Stimulated activated CD4-positive, alpha-beta T cell treated with anti-CD3 and anti-CD28 coated beads, Interleukin-1b, Interleukin-23, amount 100 ng/mL, for 1 hour (primary cell): ENCODE measurements at regions not wholly inside any gene's neighbourhood (a gene's known extent, or its start where the extent isn't known, plus 50 kb on each side); places are given as distances from the start of the nearest gene placed in this dataset.
"Not testable (repeated sequence)": the region's sequence is repeated elsewhere in the genome, so short reads cannot be mapped to it uniquely, and the experiment has no call there.

Experiments
- DNase-seq, 2 donors: peaks; one replicate each; pipeline ENCODE4 v3.0.0-alpha.2; 2020; ENCODE audit warnings: low read depth in 2 of 2

DNA sequence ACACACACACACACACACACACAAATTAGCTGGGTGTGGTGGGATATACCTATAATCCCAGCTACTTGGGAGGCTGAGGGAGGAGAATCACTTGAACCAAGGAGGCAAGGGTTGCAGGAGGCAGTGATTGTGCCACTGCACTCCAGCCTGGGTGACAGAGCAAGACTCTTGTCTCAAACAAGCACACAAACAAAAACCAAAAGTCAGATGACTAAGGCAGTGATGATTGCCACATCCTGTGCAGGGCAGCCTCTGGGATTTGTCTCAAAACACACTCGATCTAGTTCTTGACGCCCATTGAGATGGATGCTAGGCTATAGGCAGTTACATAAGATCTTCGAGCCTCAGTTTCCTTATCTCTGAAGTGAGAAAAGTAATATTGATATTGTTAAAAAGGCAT lies 183.1 kb upstream of the NOTCH2NLA start:
- not testable (repeated sequence) for DNase-seq

DNA sequence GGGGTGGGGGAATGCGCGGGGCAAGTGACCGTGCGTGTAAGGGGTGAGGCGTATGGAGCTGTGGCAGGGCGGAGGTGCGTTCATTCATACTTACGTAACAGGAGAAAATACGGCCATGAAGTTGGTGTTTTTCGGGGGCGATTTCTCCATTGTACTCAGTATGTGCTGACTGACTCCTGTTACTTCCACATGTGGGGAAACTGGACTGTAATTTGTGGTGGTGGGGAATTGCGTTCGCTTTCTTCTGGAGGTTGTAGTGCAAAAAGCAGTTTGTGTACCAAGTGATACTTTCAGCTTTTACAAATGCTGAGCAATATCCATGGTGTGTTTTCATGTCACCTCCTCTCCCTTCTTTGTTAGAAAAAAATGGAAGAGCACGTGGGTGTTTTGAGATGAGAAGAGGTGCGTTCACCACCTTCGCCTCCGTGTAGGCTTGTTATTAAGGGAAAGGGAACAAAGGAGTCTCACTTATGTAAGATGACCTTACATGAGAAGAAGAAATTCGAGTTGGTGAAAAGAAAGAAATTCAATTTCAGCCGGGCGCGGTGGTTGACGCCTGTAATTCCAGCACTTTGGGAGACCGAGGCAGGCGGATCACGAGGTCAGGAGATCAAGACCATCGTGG lies 181.1 kb upstream of the NOTCH2NLA start:
- not testable (repeated sequence) for DNase-seq

GRCh38 chr1:146409116-146409801 lies 180.4 kb upstream of the NOTCH2NLA start:
- DNase-seq, result not testable (repeated sequence)

- DNase-seq, result not testable (repeated sequence)
These were observed 172.5 kb upstream of the NOTCH2NLA start for GRCh38 chr1:146401281-146401825.

GRCh38 chr1:146400173-146401121 lies 171.6 kb upstream of the NOTCH2NLA start:
- not testable (repeated sequence) for DNase-seq

- not testable (repeated sequence) for DNase-seq
These were observed 170.4 kb upstream of the NOTCH2NLA start for GRCh38 chr1:146399225-146399624.

DNA sequence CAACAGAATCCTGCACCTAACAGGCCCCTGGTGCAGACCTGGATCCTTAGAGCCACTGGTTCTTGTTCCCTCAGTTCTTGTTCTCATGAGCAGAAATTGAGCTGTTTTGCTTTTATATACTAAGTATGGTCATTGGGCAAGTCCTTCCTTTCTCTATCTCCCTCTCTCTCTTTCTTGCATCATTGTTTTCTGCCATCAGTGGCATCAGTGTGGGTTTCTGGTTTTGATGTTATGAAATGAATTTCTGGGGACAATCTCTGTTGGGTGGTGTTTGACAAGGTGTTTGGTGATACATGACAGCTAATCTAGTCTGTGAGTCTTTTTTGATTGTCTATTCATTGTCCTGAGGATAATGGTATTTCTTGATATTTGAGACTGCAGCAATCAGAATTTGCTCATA lies 168.0 kb upstream of the NOTCH2NLA start:
- DNase-seq, result not testable (repeated sequence)

- not testable (repeated sequence) for DNase-seq
These were observed 167.4 kb upstream of the NOTCH2NLA start for GRCh38 chr1:146396242-146396641.

GRCh38 chr1:146393796-146394195 lies 165.0 kb upstream of the NOTCH2NLA start:
- DNase-seq, result not testable (repeated sequence)

GRCh38 chr1:146393154-146393553 lies 164.3 kb upstream of the NOTCH2NLA start:
- DNase-seq, result not testable (repeated sequence)

GRCh38 chr1:146389178-146389577 lies 160.4 kb upstream of the NOTCH2NLA start:
- not testable (repeated sequence) for DNase-seq

- not testable (repeated sequence) for DNase-seq
These were observed 159.1 kb upstream of the NOTCH2NLA start for GRCh38 chr1:146387750-146388469.

GRCh38 chr1:146386851-146387749 lies 158.3 kb upstream of the NOTCH2NLA start:
- DNase-seq, result peak in 1 of 2 donors; percentile 43

DNA sequence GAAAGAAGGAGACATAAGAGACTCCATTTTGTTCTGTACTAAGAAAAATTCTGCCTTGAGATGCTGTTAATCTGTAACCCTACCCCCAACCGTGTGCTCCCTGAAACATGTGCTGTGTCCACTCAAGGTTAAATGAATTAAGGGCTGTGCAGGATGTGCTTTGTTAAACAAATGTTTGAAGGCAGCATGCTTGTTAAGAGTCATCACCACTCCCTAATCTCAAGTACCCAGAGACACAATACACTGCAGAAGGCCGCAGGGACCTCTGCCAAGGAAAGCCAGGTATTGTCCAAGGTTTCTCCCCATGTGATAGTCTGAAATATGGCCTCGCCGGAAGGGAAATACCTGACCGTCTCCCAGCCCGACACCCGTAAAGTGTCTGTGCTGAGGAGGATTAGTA lies 152.4 kb upstream of the NOTCH2NLA start:
- DNase-seq, result not testable (repeated sequence)

DNA sequence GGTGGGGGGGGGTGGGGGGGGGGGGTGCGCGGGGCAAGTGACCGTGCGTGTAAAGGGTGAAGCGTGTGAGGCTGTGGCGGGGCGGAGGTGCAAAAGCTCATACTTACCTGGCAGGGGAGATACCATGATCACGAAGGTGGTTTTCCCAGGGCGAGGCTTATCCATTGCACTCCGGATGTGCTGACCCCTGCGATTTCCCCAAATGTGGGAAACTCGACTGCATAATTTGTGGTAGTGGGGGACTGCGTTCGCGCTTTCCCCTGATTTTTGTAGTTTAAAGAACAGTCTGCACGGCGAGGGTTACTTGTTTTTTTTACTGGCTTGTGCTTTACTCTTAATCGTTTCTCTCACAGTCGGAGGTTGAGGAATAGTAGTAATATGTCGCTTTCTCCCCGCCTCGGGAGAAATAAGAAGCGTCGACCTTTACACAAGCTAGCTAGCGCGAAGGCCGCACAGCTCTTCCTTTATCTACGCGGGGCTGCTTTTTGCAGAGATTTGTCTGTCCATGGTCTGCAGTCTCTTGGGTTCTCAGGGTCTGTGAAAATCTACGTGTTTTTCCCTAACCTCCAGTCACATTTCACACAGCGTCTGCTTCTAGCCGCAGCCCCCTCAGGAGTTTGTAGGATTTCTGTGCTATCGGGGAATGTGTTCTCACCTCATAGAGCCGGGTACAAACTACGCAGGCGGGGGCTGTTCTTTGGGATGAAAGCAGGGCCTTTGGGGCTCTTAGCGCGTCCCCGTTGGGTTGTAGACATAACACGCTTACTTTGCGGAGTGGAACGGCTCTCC lies 148.1 kb upstream of the NOTCH2NLA start:
- peak; percentile 48 to 61 for DNase-seq

DNA sequence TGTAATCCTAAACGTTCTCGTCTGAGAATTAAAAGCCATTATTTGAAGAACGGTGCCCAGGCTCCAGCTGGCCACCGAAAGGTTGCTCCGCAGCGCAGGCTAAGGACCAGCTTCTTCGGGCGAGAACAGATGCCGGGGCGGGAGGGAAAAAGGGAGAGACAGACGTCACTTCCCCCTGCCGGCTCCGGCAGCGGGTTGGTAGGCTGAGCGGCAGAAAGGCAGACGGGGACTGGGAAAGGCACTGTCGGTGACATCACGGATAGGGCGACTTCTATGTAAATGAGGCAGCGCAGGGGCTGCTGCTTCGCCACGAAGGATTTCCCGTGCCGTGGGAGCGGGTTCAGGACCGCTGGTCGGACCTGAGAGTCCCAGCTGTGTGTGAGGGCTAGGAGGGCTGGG lies 147.5 kb upstream of the NOTCH2NLA start:
- peak; percentile 45 to 62 for DNase-seq

GRCh38 chr1:146375108-146375507 lies 146.3 kb upstream of the NOTCH2NLA start:
- DNase-seq, result not testable (repeated sequence)

- peak in 1 of 2 donors; percentile 14 for DNase-seq
These were observed 141.1 kb upstream of the NOTCH2NLA start for GRCh38 chr1:146369940-146370339.

GRCh38 chr1:146355373-146355772 lies 126.6 kb upstream of the NOTCH2NLA start:
- DNase-seq, result not testable (repeated sequence)
